SK-N-SH treated with all-trans-retinoic acid at 6 μM for 48 hours (cell line): ENCODE measurements at regions not wholly inside any gene's neighbourhood (a gene's known extent, or its start where the extent isn't known, plus 50 kb on each side); places are given as distances from the start of the nearest gene placed in this dataset.

ENCODE experiments used
- ATAC-seq: fragments of 200-7000 bp; cut with Tn5 transposase; 3 replicates; pipeline ENCODE4 v1.9.1; 2020; ENCODE audit warnings: mild to moderate bottlenecking, moderate library complexity
- ARNTL ChIP-seq: fragments of 450-650 bp; formaldehyde crosslinking; IDR thresholded peaks from 2 replicates; pipeline ENCODE4 v1.5.0; 2020; ENCODE audit warnings: low read depth, mild to moderate bottlenecking, moderate library complexity, borderline replicate concordance
- CSDC2 ChIP-seq: fragments of 250-450 bp; sonication (Bioruptor Pico); IDR thresholded peaks from 2 replicates; pipeline ENCODE4 v1.5.0; 2020; ENCODE audit warnings: mild to moderate bottlenecking, moderate library complexity
- CSRNP3 ChIP-seq: fragments of 250-450 bp; sonication (Bioruptor Pico); IDR thresholded peaks from 2 replicates; pipeline ENCODE4 v1.5.1; 2021; ENCODE audit warnings: mild to moderate bottlenecking, moderate library complexity
- ISL1 ChIP-seq: fragments of 250-450 bp; sonication (Bioruptor Pico); IDR thresholded peaks from 2 replicates; pipeline ENCODE4 v2.1.2; 2022; ENCODE audit warnings: mild to moderate bottlenecking, moderate library complexity
- OSR1 ChIP-seq: fragments of 250-450 bp; sonication (Bioruptor Pico); IDR thresholded peaks from 2 replicates; pipeline ENCODE4 v1.8.0; 2022; ENCODE audit warnings: moderate library complexity, mild to moderate bottlenecking, inconsistent platforms
- PPARA ChIP-seq: fragments of 250-450 bp; sonication (Bioruptor Pico); IDR thresholded peaks from 2 replicates; pipeline ENCODE4 v1.5.0; 2020; ENCODE audit warnings: mild to moderate bottlenecking, borderline replicate concordance
- RARB ChIP-seq: fragments of 250-450 bp; sonication (Bioruptor Pico); IDR thresholded peaks from 2 replicates; pipeline ENCODE4 v1.8.0; 2021; ENCODE audit warnings: mild to moderate bottlenecking, moderate library complexity
- SNAI2 ChIP-seq: fragments of 250-450 bp; sonication (Bioruptor Pico); IDR thresholded peaks from 2 replicates; pipeline ENCODE4 v1.5.0; 2020; ENCODE audit warnings: mild to moderate bottlenecking, moderate library complexity
- TOX ChIP-seq: fragments of 250-450 bp; sonication (Bioruptor Pico); IDR thresholded peaks from 2 replicates; pipeline ENCODE4 v1.8.0; 2021; ENCODE audit warnings: mild to moderate bottlenecking, moderate library complexity, borderline replicate concordance
- TSHZ2 ChIP-seq: fragments of 250-450 bp; sonication (Bioruptor Pico); IDR thresholded peaks from 2 replicates; pipeline ENCODE4 v1.5.0; 2020; ENCODE audit warnings: mild to moderate bottlenecking, moderate library complexity
- ZC3H10 ChIP-seq: fragments of 250-450 bp; sonication (Bioruptor Pico); IDR thresholded peaks from 2 replicates; pipeline ENCODE4 v1.5.1; 2021; ENCODE audit warnings: mild to moderate bottlenecking, moderate library complexity
- ZFP3 ChIP-seq: fragments of 250-450 bp; sonication (Bioruptor Pico); IDR thresholded peaks from 2 replicates; pipeline ENCODE4 v1.5.0; 2020; ENCODE audit warnings: mild to moderate bottlenecking, moderate library complexity
- ZNF565 ChIP-seq: fragments of 450-650 bp; formaldehyde crosslinking; conservative IDR thresholded peaks from 2 replicates; pipeline ENCODE4 v1.5.0; 2020; ENCODE audit warnings: low read depth, mild to moderate bottlenecking, moderate library complexity
- ZNF70 ChIP-seq: fragments of 450-650 bp; formaldehyde crosslinking; IDR thresholded peaks from 2 replicates; pipeline ENCODE4 v1.5.0; 2020; ENCODE audit warnings: mild to moderate bottlenecking, moderate library complexity
- ZNF8 ChIP-seq: fragments of 450-650 bp; formaldehyde crosslinking; IDR thresholded peaks from 2 replicates; pipeline ENCODE4 v1.5.0; 2020; ENCODE audit warnings: mild to moderate bottlenecking, moderate library complexity
- TF ChIP-seq, protein P1 (sequence below): fragments of 250-450 bp; sonication (Bioruptor Pico); IDR thresholded peaks from 2 replicates; pipeline ENCODE4 v1.8.0; 2020; ENCODE audit warnings: mild to moderate bottlenecking, moderate library complexity, borderline replicate concordance
- TF ChIP-seq, protein P2 (sequence below): fragments of 250-450 bp; sonication (Bioruptor Pico); IDR thresholded peaks from 2 replicates; pipeline ENCODE4 v1.5.1; 2020; ENCODE audit warnings: low read depth, mild to moderate bottlenecking, moderate library complexity

DNA sequence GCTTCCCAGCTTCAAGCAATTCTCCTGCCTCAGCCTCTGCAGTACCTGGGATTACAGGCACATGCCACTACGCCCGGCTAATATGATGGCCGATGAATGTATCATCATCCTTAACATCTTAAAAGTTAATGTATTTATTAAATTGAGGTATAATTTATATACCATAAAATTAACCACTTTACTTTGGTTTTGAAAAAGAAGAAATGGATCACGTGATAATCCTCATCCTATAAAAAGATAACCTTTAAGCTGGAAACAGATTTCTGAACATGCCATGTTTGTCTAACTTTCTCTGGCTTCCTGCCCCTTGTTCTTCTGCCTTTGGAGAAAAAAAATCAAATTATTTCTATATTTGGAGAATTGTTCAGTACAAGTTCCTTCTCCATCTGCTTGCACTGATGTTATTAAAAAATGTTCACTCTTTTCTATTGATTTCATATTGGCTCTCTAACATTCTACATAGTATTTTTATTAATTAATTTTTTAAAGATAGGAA lies 57.0 kb upstream of the ACTR3 start:
- no peak for ATAC-seq
- no peak for TF ChIP-seq ZNF8 (CRISPR knock-in tag)
- TF ChIP-seq CSRNP3 (CRISPR knock-in tag) = no peak
- no peak for TF ChIP-seq TOX (CRISPR knock-in tag)
- no peak for TF ChIP-seq ZC3H10 (CRISPR knock-in tag)
- no peak for TF ChIP-seq RARB

- ATAC-seq = no peak
- no peak for TF ChIP-seq ISL1
- TF ChIP-seq, protein P1, sequence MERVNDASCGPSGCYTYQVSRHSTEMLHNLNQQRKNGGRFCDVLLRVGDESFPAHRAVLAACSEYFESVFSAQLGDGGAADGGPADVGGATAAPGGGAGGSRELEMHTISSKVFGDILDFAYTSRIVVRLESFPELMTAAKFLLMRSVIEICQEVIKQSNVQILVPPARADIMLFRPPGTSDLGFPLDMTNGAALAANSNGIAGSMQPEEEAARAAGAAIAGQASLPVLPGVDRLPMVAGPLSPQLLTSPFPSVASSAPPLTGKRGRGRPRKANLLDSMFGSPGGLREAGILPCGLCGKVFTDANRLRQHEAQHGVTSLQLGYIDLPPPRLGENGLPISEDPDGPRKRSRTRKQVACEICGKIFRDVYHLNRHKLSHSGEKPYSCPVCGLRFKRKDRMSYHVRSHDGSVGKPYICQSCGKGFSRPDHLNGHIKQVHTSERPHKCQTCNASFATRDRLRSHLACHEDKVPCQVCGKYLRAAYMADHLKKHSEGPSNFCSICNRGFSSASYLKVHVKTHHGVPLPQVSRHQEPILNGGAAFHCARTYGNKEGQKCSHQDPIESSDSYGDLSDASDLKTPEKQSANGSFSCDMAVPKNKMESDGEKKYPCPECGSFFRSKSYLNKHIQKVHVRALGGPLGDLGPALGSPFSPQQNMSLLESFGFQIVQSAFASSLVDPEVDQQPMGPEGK (CRISPR knock-in tag) = no peak
- no peak for TF ChIP-seq TSHZ2 (CRISPR knock-in tag)
- no peak for TF ChIP-seq ZNF70
These were observed 58.7 kb upstream of the ACTR3 start for GRCh38 chr2:113831161-113831560.

GRCh38 chr2:113829761-113830160 lies 60.1 kb upstream of the ACTR3 start:
- TF ChIP-seq PPARA (CRISPR knock-in tag) = no peak
- no peak for TF ChIP-seq TOX (CRISPR knock-in tag)
- TF ChIP-seq, protein P2, sequence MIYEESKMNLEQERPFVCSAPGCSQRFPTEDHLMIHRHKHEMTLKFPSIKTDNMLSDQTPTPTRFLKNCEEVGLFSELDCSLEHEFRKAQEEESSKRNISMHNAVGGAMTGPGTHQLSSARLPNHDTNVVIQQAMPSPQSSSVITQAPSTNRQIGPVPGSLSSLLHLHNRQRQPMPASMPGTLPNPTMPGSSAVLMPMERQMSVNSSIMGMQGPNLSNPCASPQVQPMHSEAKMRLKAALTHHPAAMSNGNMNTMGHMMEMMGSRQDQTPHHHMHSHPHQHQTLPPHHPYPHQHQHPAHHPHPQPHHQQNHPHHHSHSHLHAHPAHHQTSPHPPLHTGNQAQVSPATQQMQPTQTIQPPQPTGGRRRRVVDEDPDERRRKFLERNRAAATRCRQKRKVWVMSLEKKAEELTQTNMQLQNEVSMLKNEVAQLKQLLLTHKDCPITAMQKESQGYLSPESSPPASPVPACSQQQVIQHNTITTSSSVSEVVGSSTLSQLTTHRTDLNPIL = no peak
- no peak for TF ChIP-seq ZNF565 (CRISPR knock-in tag)
- TF ChIP-seq, protein P1 (CRISPR knock-in tag) = no peak
- TF ChIP-seq OSR1 = no peak
- TF ChIP-seq ZNF70 = no peak
- ATAC-seq = no peak

GRCh38 chr2:113829270-113829669 lies 60.6 kb upstream of the ACTR3 start:
- no peak for ATAC-seq
- TF ChIP-seq SNAI2 (CRISPR knock-in tag) (no peak), ZFP3 (CRISPR knock-in tag) (no peak), ARNTL (no peak), RARB (no peak)

DNA sequence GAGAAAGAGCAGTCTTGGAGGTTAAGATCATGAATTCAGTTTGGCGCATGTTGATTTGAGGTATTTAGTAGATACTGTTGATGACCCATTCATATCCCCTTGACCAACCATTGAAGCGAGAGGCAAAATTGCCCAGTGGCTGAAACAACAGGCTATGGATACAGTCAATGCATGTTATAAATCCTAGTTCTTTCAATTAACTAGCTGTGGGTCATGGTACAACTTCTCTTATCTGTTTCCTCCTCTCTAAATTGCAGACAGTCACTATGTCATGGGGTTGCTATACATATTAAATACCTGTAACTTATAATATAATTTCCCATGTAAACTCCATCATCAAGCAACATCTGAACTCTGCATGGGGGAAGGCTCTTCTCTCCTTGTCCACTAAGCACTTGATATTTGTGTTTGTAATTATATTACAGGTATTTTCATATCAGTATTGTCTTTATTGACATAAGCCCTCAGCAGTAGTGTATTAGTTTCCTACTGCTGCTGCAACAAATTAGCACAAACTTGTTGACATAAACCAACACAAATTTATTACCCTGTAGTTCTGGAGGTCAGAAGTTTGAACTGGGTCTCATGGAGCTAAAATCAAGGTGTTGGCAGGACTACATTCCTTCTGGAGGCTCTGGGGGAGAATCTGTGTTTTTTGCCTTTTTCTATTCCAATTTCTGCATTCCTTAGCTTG lies 61.7 kb upstream of the ACTR3 start:
- TF ChIP-seq CSDC2 (CRISPR knock-in tag) = no peak
- no peak for ATAC-seq
